GM06990 (cell line): ENCODE measurements at regions not wholly inside any gene's neighbourhood (a gene's known extent, or its start where the extent isn't known, plus 50 kb on each side); places are given as distances from the start of the nearest gene placed in this dataset.

Source experiments
- DNase-seq: peaks from one replicate; pipeline ENCODE4 v3.0.0-alpha.2; 2011; ENCODE audit not compliant: insufficient read length; ENCODE audit errors: extremely low read depth
- H3K27me3 ChIP-seq: replicated peaks from 2 replicates; pipeline ENCODE4 v1.6.0; 2011; ENCODE audit warnings: low read length; ENCODE audit not compliant: control insufficient read depth, insufficient read depth
- H3K36me3 ChIP-seq: 2 replicates; pipeline ENCODE4 v1.5.1; 2011; ENCODE audit warnings: low read length; ENCODE audit not compliant: control insufficient read depth, insufficient read depth
- H3K4me3 ChIP-seq: replicated peaks from 2 replicates; pipeline ENCODE4 v1.5.1; 2011; ENCODE audit warnings: low read depth, mild to moderate bottlenecking, control low read depth, low read length
- TF ChIP-seq, protein P1 (sequence below): IDR thresholded peaks from 2 replicates; pipeline ENCODE4 v1.5.1; 2011; ENCODE audit warnings: low read length, control low read depth, mild to moderate bottlenecking, inconsistent platforms; ENCODE audit not compliant: insufficient read depth, poor library complexity, severe bottlenecking

DNA sequence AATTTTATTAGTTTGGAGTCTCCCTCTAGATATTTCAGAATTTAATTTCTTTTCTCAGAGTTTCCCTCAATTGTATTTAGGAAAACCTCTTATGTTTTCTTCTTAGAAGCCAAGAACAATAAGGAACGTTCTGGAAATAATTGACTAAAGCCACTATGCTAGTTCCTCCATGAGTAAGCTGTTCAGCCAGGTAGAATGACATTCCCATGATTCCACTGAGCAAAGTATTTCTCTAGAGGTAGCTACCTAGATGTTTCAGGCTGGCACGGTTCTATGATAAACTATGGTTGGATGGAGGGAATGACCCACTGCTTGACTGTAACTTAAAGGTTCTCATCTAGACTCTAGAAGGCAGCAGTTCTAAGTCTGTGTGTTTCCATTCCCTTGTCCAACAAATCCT is 62.4 kb downstream of the CLDN17 start:
- Histone ChIP-seq H3K27me3 (no peaks in the 10 kb centered on the region), H3K36me3 (no peaks in the 10 kb centered on the region), H3K4me3 (no peak overlapping the region)
- TF ChIP-seq, protein P1, sequence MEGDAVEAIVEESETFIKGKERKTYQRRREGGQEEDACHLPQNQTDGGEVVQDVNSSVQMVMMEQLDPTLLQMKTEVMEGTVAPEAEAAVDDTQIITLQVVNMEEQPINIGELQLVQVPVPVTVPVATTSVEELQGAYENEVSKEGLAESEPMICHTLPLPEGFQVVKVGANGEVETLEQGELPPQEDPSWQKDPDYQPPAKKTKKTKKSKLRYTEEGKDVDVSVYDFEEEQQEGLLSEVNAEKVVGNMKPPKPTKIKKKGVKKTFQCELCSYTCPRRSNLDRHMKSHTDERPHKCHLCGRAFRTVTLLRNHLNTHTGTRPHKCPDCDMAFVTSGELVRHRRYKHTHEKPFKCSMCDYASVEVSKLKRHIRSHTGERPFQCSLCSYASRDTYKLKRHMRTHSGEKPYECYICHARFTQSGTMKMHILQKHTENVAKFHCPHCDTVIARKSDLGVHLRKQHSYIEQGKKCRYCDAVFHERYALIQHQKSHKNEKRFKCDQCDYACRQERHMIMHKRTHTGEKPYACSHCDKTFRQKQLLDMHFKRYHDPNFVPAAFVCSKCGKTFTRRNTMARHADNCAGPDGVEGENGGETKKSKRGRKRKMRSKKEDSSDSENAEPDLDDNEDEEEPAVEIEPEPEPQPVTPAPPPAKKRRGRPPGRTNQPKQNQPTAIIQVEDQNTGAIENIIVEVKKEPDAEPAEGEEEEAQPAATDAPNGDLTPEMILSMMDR, result no peak
- DNase-seq, result no peak

DNA sequence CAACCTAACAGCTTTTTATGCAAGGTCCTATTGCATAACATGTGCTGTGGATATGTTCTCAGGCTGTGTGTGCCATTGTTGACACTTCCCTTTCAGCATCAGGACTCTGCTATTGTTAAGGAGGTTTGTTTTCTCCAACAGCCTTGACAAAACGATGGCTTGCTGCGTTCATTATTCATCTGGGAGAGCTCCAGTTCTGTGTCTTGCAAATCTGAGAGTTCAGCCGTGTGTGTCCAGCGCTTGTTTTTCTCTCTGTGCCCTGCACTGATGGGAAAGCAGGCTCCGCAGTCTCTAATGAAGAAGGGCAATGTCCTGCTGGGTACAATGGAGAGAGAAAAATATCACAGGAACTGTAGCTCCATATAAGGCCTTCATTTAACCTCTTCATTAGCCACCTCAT is 63.7 kb downstream of the CLDN17 start:
- Histone ChIP-seq H3K27me3 (no peaks in the 10 kb centered on the region), H3K36me3 (no peaks in the 10 kb centered on the region), H3K4me3 (no peak overlapping the region)
- DNase-seq, result no peak
- TF ChIP-seq, protein P1, result no peak

DNA sequence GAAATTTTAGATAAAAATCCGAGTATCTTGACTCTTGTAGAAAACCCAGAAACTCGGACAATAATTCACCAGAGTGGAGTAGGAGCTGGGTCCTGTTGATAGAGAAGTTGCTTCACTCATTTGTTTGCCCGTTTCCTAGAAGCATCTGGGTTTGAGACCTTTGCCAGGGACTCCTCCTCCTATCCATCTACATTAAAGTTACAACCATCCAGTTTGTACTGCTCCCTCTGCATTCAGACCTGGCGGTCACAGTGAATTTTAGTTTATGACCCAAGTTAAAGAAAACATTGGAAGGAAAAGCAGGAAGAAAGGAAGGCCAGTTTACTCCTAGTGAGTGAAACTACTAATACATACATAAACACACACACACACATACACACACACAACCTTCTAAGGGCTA is 64.6 kb downstream of the CLDN17 start:
- TF ChIP-seq, protein P1, result no peak
- no peak overlapping the region for H3K4me3 ChIP-seq
- no peaks in the 10 kb centered on the region for H3K27me3 ChIP-seq
- no peaks in the 10 kb centered on the region for H3K36me3 ChIP-seq
- DNase-seq, result no peak

DNA sequence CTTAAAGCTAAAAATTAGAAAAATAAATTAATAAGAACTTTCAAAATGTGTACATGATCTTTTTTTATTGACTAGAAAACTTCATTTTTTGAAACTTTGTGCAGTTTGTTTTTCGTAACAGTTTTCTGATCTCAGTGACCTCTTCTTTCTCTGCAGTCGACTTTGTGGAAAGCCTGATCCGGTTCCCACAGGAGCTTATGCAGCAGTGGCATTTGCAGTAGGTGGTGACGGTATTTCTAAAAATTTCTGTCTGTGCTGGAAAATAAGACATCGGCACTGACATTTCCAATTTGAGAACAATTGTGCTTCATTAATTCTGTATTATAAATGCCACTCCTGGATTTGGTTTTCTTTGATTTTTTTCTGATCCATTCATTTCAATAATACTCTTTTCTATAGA is 68.8 kb downstream of the CLDN17 start:
- H3K27me3 ChIP-seq, result no peaks in the 10 kb centered on the region
- DNase-seq, result no peak
- TF ChIP-seq, protein P1, result no peak
- H3K4me3 ChIP-seq, result no peak overlapping the region
- H3K36me3 ChIP-seq, result no peaks in the 10 kb centered on the region

DNA sequence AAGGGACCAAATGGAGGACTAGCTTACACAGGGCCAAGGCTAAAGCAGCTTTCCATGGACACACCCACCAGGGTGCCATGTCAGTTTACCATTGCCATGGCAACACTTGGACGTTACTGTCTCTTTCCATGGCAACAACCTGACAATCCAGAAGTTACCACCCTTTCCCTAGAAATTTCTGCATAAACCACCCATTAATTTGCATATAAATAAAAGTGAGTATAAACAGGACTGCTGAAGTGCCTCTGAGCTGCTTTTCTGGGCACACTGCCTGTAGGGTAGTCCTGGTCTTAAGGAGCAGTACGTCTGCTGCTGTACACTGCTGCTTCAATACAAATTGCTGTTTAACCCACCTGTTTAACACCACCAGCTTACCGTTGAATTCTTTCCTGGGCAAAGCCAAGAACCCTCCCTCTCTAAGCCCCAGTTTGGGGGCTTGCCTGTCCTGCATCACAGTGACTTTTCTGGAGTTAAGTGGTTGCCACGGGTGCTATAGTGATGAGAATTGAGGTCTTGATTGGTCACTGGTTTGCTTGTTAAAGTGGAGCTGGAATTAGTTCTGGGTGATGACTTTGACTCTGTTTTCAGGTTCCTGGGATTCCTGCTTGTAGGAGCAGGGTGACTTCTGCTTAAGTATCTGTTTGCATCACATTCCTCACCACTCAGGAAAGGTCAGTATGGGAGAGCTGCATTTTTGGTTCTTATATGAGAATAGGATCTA is 83.2 kb downstream of the CLDN17 start:
- H3K4me3 ChIP-seq, result no peak overlapping the region

More for the DNA sequence above, 83.2 kb downstream of the CLDN17 start:
- TF ChIP-seq, protein P1, result no peak
- Histone ChIP-seq H3K36me3 (no peaks in the 10 kb centered on the region), H3K27me3 (no peaks in the 10 kb centered on the region)
- no peak for DNase-seq
